Endodermal cell (in vitro differentiated cells): ENCODE measurements at regions not wholly inside any gene's neighbourhood (a gene's known extent, or its start where the extent isn't known, plus 50 kb on each side); places are given as distances from the start of the nearest gene placed in this dataset.

Experiments
- DNase-seq: peaks from one replicate; pipeline ENCODE4 v3.0.0-alpha.2; 2017
- H3K27ac ChIP-seq: 2 replicates; pipeline ENCODE4 v1.5.1; 2013; ENCODE audit warnings: mild to moderate bottlenecking, low read depth, low read length, moderate library complexity
- H3K27me3 ChIP-seq: 2 replicates; pipeline ENCODE4 v1.6.1; 2013; ENCODE audit warnings: mild to moderate bottlenecking, low read length, moderate library complexity; ENCODE audit not compliant: insufficient read depth, control insufficient read depth, poor library complexity, severe bottlenecking
- H3K36me3 ChIP-seq: 2 replicates; pipeline ENCODE4 v1.7.0; 2013; ENCODE audit warnings: mild to moderate bottlenecking, low read length, moderate library complexity; ENCODE audit not compliant: control insufficient read depth, insufficient read depth
- H3K4me1 ChIP-seq: one replicate; pipeline ENCODE4 v1.7.0; 2013; ENCODE audit warnings: low read length; ENCODE audit not compliant: control insufficient read depth, insufficient read depth
- H3K4me3 ChIP-seq: 2 replicates; pipeline ENCODE4 v1.5.1; 2013; ENCODE audit warnings: mild to moderate bottlenecking, low read length, moderate library complexity
- H3K9ac ChIP-seq: 2 replicates; pipeline ENCODE4 v1.6.1; 2013; ENCODE audit warnings: mild to moderate bottlenecking, low read length, moderate library complexity; ENCODE audit not compliant: poor library complexity, severe bottlenecking; ENCODE audit errors: extremely low read depth
- H3K9me3 ChIP-seq: 2 replicates; pipeline ENCODE4 v1.6.1; 2013; ENCODE audit warnings: mild to moderate bottlenecking, low read length, moderate library complexity; ENCODE audit not compliant: control insufficient read depth
- H3K27ac Mint-ChIP-seq: 2 replicates; pipeline ENCODE4 v1.8.0; 2020; ENCODE audit warnings: mixed read lengths
- H3K27me3 Mint-ChIP-seq: 2 replicates; pipeline ENCODE4 v1.8.0; 2021; ENCODE audit warnings: mild to moderate bottlenecking, mixed read lengths; ENCODE audit not compliant: insufficient read depth
- H3K36me3 Mint-ChIP-seq: 2 replicates; pipeline ENCODE4 v1.8.0; 2020; ENCODE audit warnings: low read depth, mixed read lengths
- H3K4me1 Mint-ChIP-seq: 2 replicates; pipeline ENCODE4 v1.8.0; 2020; ENCODE audit warnings: mixed read lengths
- H3K4me3 Mint-ChIP-seq: 2 replicates; pipeline ENCODE4 v1.8.0; 2020; ENCODE audit warnings: mild to moderate bottlenecking, moderate library complexity, mixed read lengths
- H3K9me3 Mint-ChIP-seq: 2 replicates; pipeline ENCODE4 v1.8.0; 2020; ENCODE audit warnings: mild to moderate bottlenecking, mixed read lengths
- CTCF ChIP-seq: fragments of 200-600 bp; sonication (generic); conservative IDR thresholded peaks from 2 replicates; pipeline ENCODE4 v1.5.0; 2021; ENCODE audit warnings: antibody characterized with exemption, mild to moderate bottlenecking
- WGBS, 2 experiments: methylation state at CpG; one replicate each; pipeline versions ENCODE4 v1.1.5 to v1.1.7; 2013; ENCODE audit warnings: missing lambda C conversion rate in 2 of 2, mixed read lengths in 1 of 2; ENCODE audit not compliant: insufficient coverage in 1 of 2, insufficient read length in 1 of 2; 5-methylcytosine and 5-hydroxymethylcytosine counted together

- no peak overlapping the region for H3K27ac Mint-ChIP-seq
- H3K27me3 ChIP-seq = no peaks in the 10 kb centered on the region
- H3K27ac ChIP-seq = no peak overlapping the region
Observed at GRCh38 chr18:78688249-78688648, 291.4 kb upstream of the SALL3 start.

GRCh38 chr18:78688916-78689315, 290.7 kb upstream of the SALL3 start:
- Histone ChIP-seq H3K4me3 (no peak overlapping the region), H3K36me3 (no peaks in the 10 kb centered on the region), H3K27me3 (no peaks in the 10 kb centered on the region), H3K4me1 (no peaks in the 10 kb centered on the region), H3K9me3 (no peaks in the 10 kb centered on the region), H3K9ac (no peak overlapping the region), H3K27ac (no peak overlapping the region)
- Mint-ChIP-seq H3K4me1 (no peaks in the 10 kb centered on the region), H3K27me3 (no peaks in the 10 kb centered on the region), H3K27ac (no peak overlapping the region), H3K9me3 (no peaks in the 10 kb centered on the region), H3K36me3 (no peaks in the 10 kb centered on the region), H3K4me3 (no peak overlapping the region)
- no peak for TF ChIP-seq CTCF
- 93 to 100% methylated on average over 3 to 11 of the region's 11 CpGs for WGBS, 2 experiments
- no peak for DNase-seq

More at GRCh38 chr18:78688249-78688648, 291.4 kb upstream of the SALL3 start:
- no peaks in the 10 kb centered on the region for H3K4me1 ChIP-seq
- H3K36me3 ChIP-seq = no peaks in the 10 kb centered on the region
- Mint-ChIP-seq H3K36me3 (no peaks in the 10 kb centered on the region), H3K4me1 (no peaks in the 10 kb centered on the region), H3K4me3 (no peak overlapping the region), H3K9me3 (no peaks in the 10 kb centered on the region), H3K27me3 (no peaks in the 10 kb centered on the region)
- no peak for DNase-seq
- H3K9ac ChIP-seq = no peak overlapping the region
- 71 to 88% methylated on average over 2 to 12 of the region's 12 CpGs for WGBS, 2 experiments
- no peak overlapping the region for H3K4me3 ChIP-seq
- no peaks in the 10 kb centered on the region for H3K9me3 ChIP-seq
- no peak for TF ChIP-seq CTCF

- no peaks in the 10 kb centered on the region for H3K4me1 ChIP-seq
- Mint-ChIP-seq H3K4me1 (no peaks in the 10 kb centered on the region), H3K27me3 (no peaks in the 10 kb centered on the region), H3K36me3 (no peaks in the 10 kb centered on the region), H3K4me3 (no peak overlapping the region), H3K9me3 (no peaks in the 10 kb centered on the region), H3K27ac (no peak overlapping the region)
- H3K27ac ChIP-seq = no peak overlapping the region
- no peak for DNase-seq
- 91 to 96% methylated on average over 15 of the region's 15 CpGs for WGBS, 2 experiments
- no peak overlapping the region for H3K4me3 ChIP-seq
- no peaks in the 10 kb centered on the region for H3K27me3 ChIP-seq
- no peaks in the 10 kb centered on the region for H3K9me3 ChIP-seq
- no peaks in the 10 kb centered on the region for H3K36me3 ChIP-seq
- no peak overlapping the region for H3K9ac ChIP-seq
- TF ChIP-seq CTCF = no peak
Observed at GRCh38 chr18:78689606-78690005, 290.0 kb upstream of the SALL3 start.
